HepG2 (cell line): ENCODE measurements at regions not wholly inside any gene's neighbourhood (a gene's known extent, or its start where the extent isn't known, plus 50 kb on each side); places are given as distances from the start of the nearest gene placed in this dataset.

Experiments
- CEBPG ChIP-seq: IDR thresholded peaks from 2 replicates; pipeline ENCODE4 v1.6.1; 2016
- KLF16 ChIP-seq, 2 experiments: sonication (generic) in 1 of 2; formaldehyde crosslinking in 1 of 2; IDR thresholded peaks; 2 replicates each; pipeline versions ENCODE4 v1.6.1 to v1.8.0; 2016 to 2023; ENCODE audit warnings: missing genetic modification reagents in 2 of 2, missing compliant biosample characterization in 1 of 2
- MTA1 ChIP-seq: sonication (generic); formaldehyde crosslinking; IDR thresholded peaks from 2 replicates; pipeline ENCODE4 v1.4.0; 2020; ENCODE audit warnings: missing genetic modification reagents, mild to moderate bottlenecking, borderline replicate concordance
- NKX3-1 ChIP-seq: sonication (generic); formaldehyde crosslinking; IDR thresholded peaks from 2 replicates; pipeline ENCODE4 v1.5.0; 2020; ENCODE audit warnings: missing genetic modification reagents
- PHF8 ChIP-seq: sonication (generic); formaldehyde crosslinking; IDR thresholded peaks from 2 replicates; pipeline ENCODE4 v1.5.0; 2020; ENCODE audit warnings: missing genetic modification reagents
- PITX1 ChIP-seq: sonication (generic); formaldehyde crosslinking; IDR thresholded peaks from 2 replicates; pipeline ENCODE4 v1.5.1; 2020; ENCODE audit warnings: mild to moderate bottlenecking, missing genetic modification reagents
- POGK ChIP-seq: sonication (generic); formaldehyde crosslinking; conservative IDR thresholded peaks from 2 replicates; pipeline ENCODE4 v1.8.0; 2022; ENCODE audit warnings: mild to moderate bottlenecking, moderate library complexity, missing genetic modification reagents
- REPIN1 ChIP-seq: sonication (generic); formaldehyde crosslinking; IDR thresholded peaks from 2 replicates; pipeline ENCODE4 v1.8.0; 2022; ENCODE audit warnings: missing genetic modification reagents, low read depth, mild to moderate bottlenecking, borderline replicate concordance
- SALL1 ChIP-seq: sonication (generic); formaldehyde crosslinking; IDR thresholded peaks from 2 replicates; pipeline ENCODE4 v1.8.0; 2022; ENCODE audit warnings: mild to moderate bottlenecking, missing genetic modification reagents
- TBX2 ChIP-seq: sonication (generic); formaldehyde crosslinking; IDR thresholded peaks from 2 replicates; pipeline ENCODE4 v1.5.0; 2020; ENCODE audit warnings: missing genetic modification reagents, mild to moderate bottlenecking, borderline replicate concordance
- TFAP4 ChIP-seq: sonication (generic); IDR thresholded peaks from 2 replicates; pipeline ENCODE4 v1.6.1; 2016; ENCODE audit warnings: low read depth, borderline replicate concordance
- TFDP1 ChIP-seq: IDR thresholded peaks from 2 replicates; pipeline ENCODE4 v1.6.1; 2016; ENCODE audit warnings: missing compliant biosample characterization, missing genetic modification reagents, borderline replicate concordance
- ZBTB1 ChIP-seq: sonication (generic); formaldehyde crosslinking; IDR thresholded peaks from 2 replicates; pipeline ENCODE4 v1.4.0; 2020; ENCODE audit warnings: missing genetic modification reagents, borderline replicate concordance
- ZBTB40 ChIP-seq, 2 experiments: fragments of 450-650 bp in 1 of 2; sonication (generic) in 1 of 2; formaldehyde crosslinking in 1 of 2; IDR thresholded peaks; 2 replicates each; pipeline versions ENCODE4 v1.6.1 to v1.8.0; 2016 to 2022; ENCODE audit warnings: antibody characterized with exemption in 1 of 2, mild to moderate bottlenecking in 1 of 2, missing genetic modification reagents in 1 of 2
- ZC3H4 ChIP-seq: sonication (generic); formaldehyde crosslinking; IDR thresholded peaks from 2 replicates; pipeline ENCODE4 v1.4.0; 2020; ENCODE audit warnings: missing genetic modification reagents, borderline replicate concordance

GRCh38 chr18:31243740-31244512, 74.0 kb upstream of the DSG1 start (continued):
- TF ChIP-seq REPIN1 (CRISPR knock-in tag): peak; percentile 45; the same call in 1 of the 2 replicates
- TF ChIP-seq PITX1: peak; percentile 46; the same call in 1 of the 2 replicates
- TF ChIP-seq POGK: peak; percentile 35; the same call in 1 of the 2 replicates
- peak; percentile 44; the same call in 1 of the 2 replicates for TF ChIP-seq TFAP4
- no peak for TF ChIP-seq ZBTB40 (IDR thresholded peaks at IDR 0.05)
- TF ChIP-seq ZBTB40 (CRISPR knock-in tag; IDR thresholded peaks at IDR 0.05): no peak
- TF ChIP-seq CEBPG (CRISPR knock-in tag): peak; percentile 37; the same call in 1 of the 2 replicates
- 0 out of 2 replicates have a peak, but pooled peaks have one; percentile 68 for TF ChIP-seq NKX3-1 (CRISPR knock-in tag)
- peak; percentile 37; the same call in 1 of the 2 replicates for TF ChIP-seq PHF8 (CRISPR knock-in tag)
- peak; percentile 73; the same call in 1 of the 2 replicates for TF ChIP-seq TFDP1 (CRISPR knock-in tag)
- TF ChIP-seq MTA1 (CRISPR knock-in tag): no peak
- peak; percentile 59; the same call in 1 of the 2 replicates for TF ChIP-seq SALL1 (CRISPR knock-in tag)
- TF ChIP-seq ZBTB1: no peak; the same call in 1 of the 2 replicates
- TF ChIP-seq ZC3H4 (CRISPR knock-in tag): peak; percentile 74; the same call in 1 of the 2 replicates
- peak in 1 of 2 experiments; percentile 79; a peak in 2 of 4 replicates for TF ChIP-seq KLF16 (CRISPR knock-in tag; IDR thresholded peaks at IDR 0.05)
- peak; percentile 89 for TF ChIP-seq TBX2 (CRISPR knock-in tag)
